Loucy (cell line): ENCODE measurements at regions not wholly inside any gene's neighbourhood (a gene's known extent, or its start where the extent isn't known, plus 50 kb on each side); places are given as distances from the start of the nearest gene placed in this dataset.

Experiments used
- CTCF ChIP-seq: fragments of 200-600 bp; sonication (generic); conservative IDR thresholded peaks from 2 replicates; pipeline ENCODE4 v1.5.1; 2014; ENCODE audit warnings: mild to moderate bottlenecking, antibody characterized with exemption, low read length
- EZH2phosphoT487 ChIP-seq: fragments of 200-600 bp; IDR thresholded peaks from 2 replicates; pipeline ENCODE4 v1.6.1; 2018; ENCODE audit warnings: antibody characterized with exemption, mild to moderate bottlenecking, moderate library complexity, borderline replicate concordance

GRCh38 chr1:189783456-189783855 lies 694.2 kb downstream of the BRINP3 start:
- TF ChIP-seq CTCF (no peak), EZH2phosphoT487 (no peak)
